ENCODE measurements at regions not wholly inside any gene's neighbourhood (a gene's known extent, or its start where the extent isn't known, plus 50 kb on each side); places are given as distances from the start of the nearest gene placed in this dataset.
A peak's percentile ranks its signal among the peaks of the same experiment; 100 is the strongest.

DNA sequence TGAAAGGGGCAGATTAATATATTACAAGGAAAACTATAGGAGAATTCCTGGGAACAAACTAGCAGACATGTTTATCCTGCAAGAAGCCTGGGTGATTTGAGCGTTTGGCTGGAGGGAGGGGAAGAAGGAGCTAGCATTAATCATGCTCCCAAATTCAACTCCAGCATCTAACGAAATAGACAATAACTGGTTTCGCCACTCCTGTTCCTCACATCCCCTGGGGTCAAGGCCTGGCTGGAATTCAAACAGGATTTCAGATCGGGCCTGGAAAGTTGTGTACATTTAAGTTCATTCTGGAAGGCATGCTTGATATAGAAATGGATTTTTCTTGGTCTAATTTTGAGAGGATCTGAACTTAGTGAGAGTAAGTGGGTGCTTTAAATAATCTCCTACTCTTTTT is 126.1 kb upstream of the CTAGE1 start:
- H3K9me3 ChIP-seq (ENCODE audit: control insufficient read depth, low read length) = no peaks in the 10 kb centered on the region
- no peak overlapping the region for H4K91ac ChIP-seq (ENCODE audit: low read length)
- H3K79me1 ChIP-seq (replicated peaks; ENCODE audit: low read length, poor library complexity, severe bottlenecking) = no peaks in the 10 kb centered on the region
- H3K18ac ChIP-seq (ENCODE audit: low read depth in 1 of 2, low read length in 2 of 2) = no peak overlapping the region
- no peaks in the 10 kb centered on the region for H3K36me3 ChIP-seq (ENCODE audit: control insufficient read depth in 1 of 2, insufficient read depth in 2 of 2, low read depth in 1 of 2, low read length in 2 of 2)
- DNase-seq = no peak
- no peak overlapping the region for H2AFZ ChIP-seq (ENCODE audit: low read depth, low read length)
- H2BK120ac ChIP-seq (ENCODE audit: low read depth, low read length) = no peak overlapping the region
- H3K14ac ChIP-seq (ENCODE audit: low read length in 2 of 2) = no peak overlapping the region
- no peak overlapping the region for H2BK12ac ChIP-seq (ENCODE audit: low read length in 2 of 2)
- H3K4ac ChIP-seq (ENCODE audit: low read depth in 1 of 2, low read length in 2 of 2) = no peak overlapping the region
- H3K4me1 ChIP-seq (ENCODE audit: control insufficient read depth, insufficient read depth, low read depth, low read length) = peaks cover 4% of the 10 kb centered on the region
- H3K4me3 ChIP-seq (ENCODE audit: insufficient read depth in 1 of 2, low read depth in 1 of 2, low read length in 2 of 2) = peak overlapping the region in 1 of 2 experiments; percentile 43
- H3K27ac ChIP-seq (ENCODE audit: low read length, poor library complexity, severe bottlenecking) = no peak overlapping the region
- peak overlapping the region; percentile 49 for H3K9ac ChIP-seq (ENCODE audit: low read length)
- H4K8ac ChIP-seq (ENCODE audit: low read length) = no peak overlapping the region
- no peak overlapping the region for H3K4me2 ChIP-seq (ENCODE audit: low read length, poor library complexity, severe bottlenecking)
- no peaks in the 10 kb centered on the region for H3K27me3 ChIP-seq (ENCODE audit: control insufficient read depth in 1 of 2, insufficient read depth in 1 of 2, low read length in 2 of 2)
- H2BK15ac ChIP-seq (ENCODE audit: low read depth, poor library complexity, severe bottlenecking) = no peak overlapping the region
- H2BK5ac ChIP-seq (ENCODE audit: low read depth, low read length, poor library complexity, severe bottlenecking) = no peak overlapping the region
- no peak overlapping the region for H2AK5ac ChIP-seq (ENCODE audit: low read length, severe bottlenecking)
- 96% methylated on average over 3 of the region's 4 CpGs for WGBS
- H3K23ac ChIP-seq (ENCODE audit: low read length in 2 of 2) = no peak overlapping the region

DNA sequence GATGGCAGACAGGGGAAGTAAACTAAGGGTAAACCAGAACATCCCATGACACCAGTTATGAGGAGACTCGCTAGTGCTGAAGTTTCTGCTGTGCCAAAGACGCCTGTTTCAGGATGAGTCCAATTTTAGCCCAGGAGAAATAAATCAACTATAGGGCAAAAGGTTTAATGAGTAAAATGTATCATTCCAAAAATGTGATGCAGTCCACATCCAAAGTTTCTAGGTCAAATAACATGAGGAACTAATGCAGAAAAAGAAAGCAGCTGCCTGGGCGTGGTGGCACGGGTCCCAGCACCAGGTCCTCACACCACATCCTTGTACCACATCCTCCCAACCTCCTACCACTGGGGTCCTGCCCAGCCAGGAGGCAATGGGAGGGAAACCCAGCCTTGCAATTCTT is 126.9 kb upstream of the CTAGE1 start:
- no peak overlapping the region for H4K8ac ChIP-seq (ENCODE audit: low read length)
- H4K91ac ChIP-seq (ENCODE audit: low read length) = no peak overlapping the region
- no peak overlapping the region for H3K4me2 ChIP-seq (ENCODE audit: low read length, poor library complexity, severe bottlenecking)
- no peak overlapping the region for H3K14ac ChIP-seq (ENCODE audit: low read length in 2 of 2)
- no peak overlapping the region for H3K23ac ChIP-seq (ENCODE audit: low read length in 2 of 2)
- no peak overlapping the region for H2AK5ac ChIP-seq (ENCODE audit: low read length, severe bottlenecking)
- no peak overlapping the region for H2BK15ac ChIP-seq (ENCODE audit: low read depth, poor library complexity, severe bottlenecking)
- H2BK120ac ChIP-seq (ENCODE audit: low read depth, low read length) = no peak overlapping the region
- peaks cover 4% of the 10 kb centered on the region for H3K4me1 ChIP-seq (ENCODE audit: control insufficient read depth, insufficient read depth, low read depth, low read length)
- H3K9ac ChIP-seq (ENCODE audit: low read length) = peak overlapping the region; percentile 49
- no peak overlapping the region for H3K4ac ChIP-seq (ENCODE audit: low read depth in 1 of 2, low read length in 2 of 2)
- no peak overlapping the region for H2BK5ac ChIP-seq (ENCODE audit: low read depth, low read length, poor library complexity, severe bottlenecking)
- DNase-seq = no peak
- no peaks in the 10 kb centered on the region for H3K79me1 ChIP-seq (replicated peaks; ENCODE audit: low read length, poor library complexity, severe bottlenecking)
- H3K27ac ChIP-seq (ENCODE audit: low read length, poor library complexity, severe bottlenecking) = no peak overlapping the region
- no peaks in the 10 kb centered on the region for H3K9me3 ChIP-seq (ENCODE audit: control insufficient read depth, low read length)
- no peak overlapping the region for H3K18ac ChIP-seq (ENCODE audit: low read depth in 1 of 2, low read length in 2 of 2)
- H2BK12ac ChIP-seq (ENCODE audit: low read length in 2 of 2) = no peak overlapping the region
- 93% methylated on average over 2 of the region's 4 CpGs for WGBS
- H2AFZ ChIP-seq (ENCODE audit: low read depth, low read length) = no peak overlapping the region
- peak overlapping the region in 1 of 2 experiments; percentile 43 for H3K4me3 ChIP-seq (ENCODE audit: insufficient read depth in 1 of 2, low read depth in 1 of 2, low read length in 2 of 2)
- peaks cover 0 to 4% of the 10 kb centered on the region in 2 experiments for H3K27me3 ChIP-seq (ENCODE audit: control insufficient read depth in 1 of 2, insufficient read depth in 1 of 2, low read length in 2 of 2)
- no peaks in the 10 kb centered on the region for H3K36me3 ChIP-seq (ENCODE audit: control insufficient read depth in 1 of 2, insufficient read depth in 2 of 2, low read depth in 1 of 2, low read length in 2 of 2)

DNA sequence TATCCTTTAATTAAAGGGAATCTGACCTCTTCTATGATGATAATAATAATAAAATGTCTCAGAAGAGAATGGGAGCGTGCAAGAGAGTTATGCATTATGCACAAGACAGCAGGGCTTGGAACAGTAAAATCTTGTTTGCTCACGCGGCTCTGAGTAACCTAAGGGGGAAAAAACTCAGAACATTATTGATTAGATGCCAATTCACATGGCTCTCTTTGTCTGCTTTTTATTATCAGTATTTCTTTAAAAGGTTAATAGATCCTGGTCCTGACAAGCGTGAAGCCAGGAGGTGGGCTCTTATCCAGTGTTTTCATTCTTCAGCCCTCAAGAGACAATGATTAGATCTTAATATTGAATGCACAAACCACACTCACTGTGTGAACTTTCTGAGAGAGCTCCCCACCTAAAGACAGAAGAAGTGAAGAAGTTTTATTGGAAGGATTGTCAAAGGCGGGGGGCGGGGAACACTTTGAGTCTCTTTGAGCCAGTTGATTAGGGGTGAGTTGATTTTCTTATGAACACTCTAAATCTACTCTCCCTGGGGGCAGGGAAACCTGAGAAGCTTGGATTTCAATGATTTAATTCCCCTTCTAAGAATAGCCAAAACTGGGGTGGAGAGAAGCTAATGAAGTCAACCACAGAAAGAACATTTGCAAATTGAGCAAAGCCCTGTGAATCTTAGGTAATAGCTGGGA is 127.5 kb upstream of the CTAGE1 start:
- H2AFZ ChIP-seq (ENCODE audit: low read depth, low read length) = no peak overlapping the region
- H3K4me2 ChIP-seq (ENCODE audit: low read length, poor library complexity, severe bottlenecking) = no peak overlapping the region
- no peaks in the 10 kb centered on the region for H3K79me1 ChIP-seq (replicated peaks; ENCODE audit: low read length, poor library complexity, severe bottlenecking)
- no peak overlapping the region for H4K8ac ChIP-seq (ENCODE audit: low read length)
- peak overlapping the region; percentile 49 for H3K9ac ChIP-seq (ENCODE audit: low read length)
- peak overlapping the region in 1 of 2 experiments; percentile 35 for H3K4me3 ChIP-seq (ENCODE audit: insufficient read depth in 1 of 2, low read depth in 1 of 2, low read length in 2 of 2)
- H2BK120ac ChIP-seq (ENCODE audit: low read depth, low read length) = no peak overlapping the region
- no peak overlapping the region for H3K27ac ChIP-seq (ENCODE audit: low read length, poor library complexity, severe bottlenecking)
- H3K27me3 ChIP-seq (ENCODE audit: control insufficient read depth in 1 of 2, insufficient read depth in 1 of 2, low read length in 2 of 2) = peaks cover 0 to 4% of the 10 kb centered on the region in 2 experiments
- H3K9me3 ChIP-seq (ENCODE audit: control insufficient read depth, low read length) = no peaks in the 10 kb centered on the region
- H4K91ac ChIP-seq (ENCODE audit: low read length) = no peak overlapping the region
- no peak overlapping the region for H3K14ac ChIP-seq (ENCODE audit: low read length in 2 of 2)
- H2BK12ac ChIP-seq (ENCODE audit: low read length in 2 of 2) = no peak overlapping the region
- H3K36me3 ChIP-seq (ENCODE audit: control insufficient read depth in 1 of 2, insufficient read depth in 2 of 2, low read depth in 1 of 2, low read length in 2 of 2) = no peaks in the 10 kb centered on the region
- H3K4ac ChIP-seq (ENCODE audit: low read depth in 1 of 2, low read length in 2 of 2) = no peak overlapping the region
- H3K18ac ChIP-seq (ENCODE audit: low read depth in 1 of 2, low read length in 2 of 2) = no peak overlapping the region
- peaks cover 4% of the 10 kb centered on the region for H3K4me1 ChIP-seq (ENCODE audit: control insufficient read depth, insufficient read depth, low read depth, low read length)
- H2BK5ac ChIP-seq (ENCODE audit: low read depth, low read length, poor library complexity, severe bottlenecking) = no peak overlapping the region
- H2AK5ac ChIP-seq (ENCODE audit: low read length, severe bottlenecking) = no peak overlapping the region
- DNase-seq = no peak
- no peak overlapping the region for H3K23ac ChIP-seq (ENCODE audit: low read length in 2 of 2)
- no peak overlapping the region for H2BK15ac ChIP-seq (ENCODE audit: low read depth, poor library complexity, severe bottlenecking)
- 98% methylated on average over 5 of the region's 6 CpGs for WGBS

DNA sequence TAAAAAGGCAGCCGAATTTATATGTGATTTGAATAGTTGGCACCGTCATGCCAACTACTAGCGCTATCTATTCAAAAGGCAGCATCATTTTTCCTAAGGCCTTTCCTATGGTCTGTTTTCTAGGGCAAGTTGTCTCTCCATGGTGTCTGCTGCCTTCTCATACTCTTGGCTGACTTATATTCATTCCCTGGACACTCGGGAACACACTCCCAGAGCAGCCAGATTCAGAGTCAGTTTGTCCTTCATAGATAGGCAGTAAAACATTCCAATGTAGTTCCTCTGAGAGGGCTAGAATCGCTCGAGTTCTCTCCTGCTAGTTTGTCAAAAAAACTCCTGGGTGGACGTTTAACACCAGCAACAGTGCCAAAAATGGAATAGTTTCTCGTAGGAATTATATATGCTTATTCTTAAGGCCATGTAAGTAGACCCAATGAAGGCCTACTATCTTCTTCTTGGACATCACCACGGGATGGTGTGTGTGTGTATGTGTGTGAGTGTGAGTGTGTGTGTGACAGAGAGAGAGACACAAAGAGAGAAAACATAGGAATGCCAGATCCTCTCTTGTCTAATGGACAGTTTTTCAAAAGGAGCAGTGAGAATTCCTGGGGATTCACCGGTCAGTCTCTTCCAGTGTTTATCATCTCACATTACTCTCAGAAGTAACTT is 129.3 kb upstream of the CTAGE1 start:
- Histone ChIP-seq H3K4me1 (ENCODE audit: control insufficient read depth, insufficient read depth, low read depth, low read length) (peaks cover 4% of the 10 kb centered on the region), H3K14ac (ENCODE audit: low read length in 2 of 2) (no peak overlapping the region), H3K23ac (ENCODE audit: low read length in 2 of 2) (no peak overlapping the region), H4K91ac (ENCODE audit: low read length) (no peak overlapping the region), H3K4me2 (ENCODE audit: low read length, poor library complexity, severe bottlenecking) (no peak overlapping the region), H3K79me1 (replicated peaks; ENCODE audit: low read length, poor library complexity, severe bottlenecking) (no peaks in the 10 kb centered on the region), H2AK5ac (ENCODE audit: low read length, severe bottlenecking) (no peak overlapping the region), H3K9ac (ENCODE audit: low read length) (peak overlapping the region; percentile 22), H2BK15ac (ENCODE audit: low read depth, poor library complexity, severe bottlenecking) (no peak overlapping the region), H2BK5ac (ENCODE audit: low read depth, low read length, poor library complexity, severe bottlenecking) (no peak overlapping the region), H4K8ac (ENCODE audit: low read length) (no peak overlapping the region), H2AFZ (ENCODE audit: low read depth, low read length) (no peak overlapping the region), H3K27me3 (ENCODE audit: control insufficient read depth in 1 of 2, insufficient read depth in 1 of 2, low read length in 2 of 2) (peaks cover 0 to 4% of the 10 kb centered on the region in 2 experiments), H3K4me3 (ENCODE audit: insufficient read depth in 1 of 2, low read depth in 1 of 2, low read length in 2 of 2) (no peak overlapping the region), H3K18ac (ENCODE audit: low read depth in 1 of 2, low read length in 2 of 2) (no peak overlapping the region), H2BK120ac (ENCODE audit: low read depth, low read length) (no peak overlapping the region), H3K9me3 (ENCODE audit: control insufficient read depth, low read length) (no peaks in the 10 kb centered on the region), H3K27ac (ENCODE audit: low read length, poor library complexity, severe bottlenecking) (no peak overlapping the region), H2BK12ac (ENCODE audit: low read length in 2 of 2) (no peak overlapping the region), H3K36me3 (ENCODE audit: control insufficient read depth in 1 of 2, insufficient read depth in 2 of 2, low read depth in 1 of 2, low read length in 2 of 2) (no peaks in the 10 kb centered on the region), H3K4ac (ENCODE audit: low read depth in 1 of 2, low read length in 2 of 2) (no peak overlapping the region)
- WGBS = 89% methylated on average over 10 of the region's 10 CpGs
- no peak for DNase-seq

All from mesenchymal stem cell (in vitro differentiated cells and primary cell).